NCI-H524 (cell line): ENCODE measurements at regions not wholly inside any gene's neighbourhood (a gene's known extent, or its start where the extent isn't known, plus 50 kb on each side); places are given as distances from the start of the nearest gene placed in this dataset.
A peak's percentile ranks its signal among the peaks of the same experiment; 100 is the strongest.
"Not testable (repeated sequence)": the region's sequence is repeated elsewhere in the genome, so short reads cannot be mapped to it uniquely, and the experiment has no call there.

ENCODE experiments used
- DNase-seq, 2 experiments: peaks; one replicate each; lab custom pipeline; 2025; lab: John Stamatoyannopoulos, UW

DNA sequence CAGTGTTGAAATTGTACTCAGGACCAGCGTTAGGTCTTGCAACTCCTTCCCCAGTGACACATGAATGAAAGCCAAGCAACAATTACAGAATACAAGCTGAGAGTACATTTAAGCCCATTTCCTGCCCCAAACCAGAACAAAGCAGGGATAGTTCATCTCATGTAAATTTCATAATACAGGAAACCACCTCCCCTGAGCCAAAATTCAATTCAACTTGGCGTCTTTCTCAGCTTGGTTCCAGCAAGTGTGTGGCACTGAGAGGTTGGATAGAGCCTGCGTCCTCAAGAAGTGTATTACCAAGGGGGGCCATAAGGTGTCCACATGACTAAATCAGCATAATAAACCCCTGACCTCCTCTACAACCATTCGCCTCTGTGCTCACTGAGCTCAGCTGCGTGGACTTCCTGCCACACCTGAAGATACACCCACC lies 278.9 kb upstream of the CRY1 start:
- DNase-seq: no peak

DNA sequence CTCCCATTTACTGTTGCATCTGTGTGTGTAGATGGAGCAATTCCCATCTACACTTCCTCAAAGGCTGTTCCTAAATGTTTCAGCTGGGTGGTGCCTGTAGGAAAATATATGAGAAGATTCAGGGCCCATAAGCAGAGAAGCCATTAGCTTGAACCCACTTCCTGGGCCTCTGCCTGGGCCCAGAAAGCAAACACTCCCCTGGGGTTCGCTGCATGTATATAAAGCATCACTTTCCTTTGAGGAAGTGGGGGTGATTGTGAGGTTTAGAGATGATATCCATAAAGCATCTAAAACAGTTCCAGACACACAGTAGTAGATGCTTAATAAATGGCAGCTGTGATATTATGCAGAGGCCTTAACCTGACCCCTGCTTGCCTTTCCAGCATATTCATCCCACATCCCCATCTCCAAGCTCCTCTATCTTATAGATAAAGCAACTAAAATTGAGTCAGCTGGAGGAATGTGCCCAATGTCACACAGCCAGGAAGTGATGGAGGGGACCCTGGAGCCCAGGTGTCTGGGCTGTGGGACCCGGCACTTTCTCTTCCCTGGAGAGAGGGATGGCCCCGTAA lies 280.0 kb upstream of the CRY1 start:
- DNase-seq: no peak

DNA sequence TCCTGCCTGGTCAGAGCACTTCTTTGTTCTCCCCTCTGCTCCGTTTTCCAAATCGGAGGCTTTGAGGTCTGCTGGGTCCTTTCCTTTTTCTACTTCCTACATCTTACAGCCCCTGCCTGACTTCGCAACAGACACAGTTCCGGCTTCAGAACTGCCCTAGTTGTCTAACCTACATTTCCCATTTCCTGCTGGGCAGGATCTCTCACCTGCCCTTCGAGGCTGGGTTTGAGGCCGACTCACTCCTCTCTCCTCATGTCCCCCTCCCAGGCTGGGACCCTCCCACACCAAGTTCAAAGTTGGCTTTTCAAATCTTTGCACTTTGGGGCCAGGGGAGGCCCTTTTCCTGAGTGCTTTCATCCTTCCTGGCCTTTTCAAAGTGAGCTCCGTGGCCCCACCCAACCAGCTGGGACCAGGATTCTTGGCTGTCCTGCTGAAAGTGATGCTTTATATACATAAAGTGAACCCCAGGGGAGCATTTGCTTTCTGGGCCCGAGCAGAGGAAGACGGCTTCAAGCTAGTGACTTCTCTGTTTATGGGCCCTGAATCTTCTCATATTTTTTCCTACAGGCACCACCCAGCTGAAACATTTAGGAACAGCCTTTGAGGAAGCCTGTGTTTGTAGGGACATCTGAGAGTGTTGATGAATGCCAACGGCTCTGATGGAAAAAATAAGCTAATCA lies 281.0 kb upstream of the CRY1 start:
- no peak for DNase-seq

DNA sequence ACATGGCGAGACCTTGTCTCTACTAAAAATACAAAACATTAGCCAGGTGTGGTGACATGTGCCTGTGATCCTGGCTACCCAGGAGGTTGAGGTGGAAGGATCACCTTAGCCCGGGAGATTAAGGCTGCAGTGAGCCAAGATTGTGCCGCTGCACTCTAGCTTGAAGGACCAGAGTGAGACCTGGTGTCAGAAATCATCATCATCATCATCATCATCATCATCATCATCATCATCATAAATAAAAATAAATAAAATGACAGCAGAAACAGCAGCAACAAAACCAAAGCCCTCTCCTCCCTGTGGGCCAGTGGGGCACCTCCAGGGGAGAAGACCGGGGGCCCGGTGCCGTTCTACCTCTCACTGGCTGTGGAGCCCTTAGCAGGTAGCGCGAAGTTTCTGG lies 281.9 kb upstream of the CRY1 start:
- DNase-seq: no peak

DNA sequence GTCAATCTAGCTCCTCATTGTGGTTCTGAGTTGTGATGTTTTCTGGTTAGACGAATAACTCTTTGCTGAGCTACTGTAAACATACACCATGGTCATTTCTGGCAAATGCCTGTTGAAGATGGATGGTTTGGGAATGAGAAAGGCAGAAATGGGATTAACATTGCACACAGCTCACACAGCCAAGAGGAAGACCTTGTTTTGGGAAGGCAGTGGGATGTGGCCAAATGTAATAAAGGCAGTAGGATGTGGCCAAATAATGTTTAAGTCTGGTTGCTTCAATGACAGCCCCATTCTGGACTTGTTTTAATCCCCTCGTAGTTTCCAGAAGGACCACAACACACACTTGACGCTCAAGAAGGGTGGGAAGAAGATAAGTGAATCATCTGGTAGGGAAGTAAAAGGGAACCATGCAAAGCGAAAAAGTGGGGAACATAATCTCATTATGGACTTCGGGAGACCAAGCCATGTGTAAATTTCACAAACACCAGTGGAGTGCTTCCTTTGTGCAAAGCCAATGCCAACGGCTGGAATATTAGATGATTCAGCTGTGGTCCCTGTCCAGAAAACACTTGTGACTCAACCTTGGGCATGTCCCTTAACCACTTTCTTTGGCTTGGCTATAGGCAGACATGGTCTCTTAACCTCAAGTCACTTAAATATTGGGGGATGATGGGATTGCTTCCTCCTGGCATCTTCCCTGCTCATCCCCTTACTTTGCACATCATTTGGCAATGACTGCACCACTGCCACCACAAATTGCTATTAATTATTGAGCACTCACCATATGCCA lies 284.4 kb upstream of the CRY1 start:
- DNase-seq: no peak

DNA sequence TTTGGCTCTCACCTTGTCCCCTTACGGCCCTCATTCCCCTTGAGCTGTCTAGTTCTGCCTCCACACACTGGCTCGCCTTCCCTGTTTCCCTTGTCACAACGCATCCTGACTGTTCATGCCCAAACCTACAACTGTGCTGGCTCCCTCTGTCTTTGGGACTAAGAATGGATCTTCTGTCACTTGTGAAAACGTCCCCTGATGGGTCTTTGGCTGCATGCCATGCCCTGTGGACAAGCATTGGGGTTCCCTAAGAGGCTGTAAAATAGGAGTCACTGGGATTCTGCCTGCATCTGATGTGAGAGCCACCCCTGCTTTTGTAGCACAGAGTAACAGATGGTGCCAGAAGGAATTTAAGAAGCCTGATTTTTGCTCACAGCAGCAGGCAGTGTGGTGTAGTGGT lies 285.3 kb upstream of the CRY1 start:
- peak in 1 of 2 experiments; percentile 19 for DNase-seq

DNA sequence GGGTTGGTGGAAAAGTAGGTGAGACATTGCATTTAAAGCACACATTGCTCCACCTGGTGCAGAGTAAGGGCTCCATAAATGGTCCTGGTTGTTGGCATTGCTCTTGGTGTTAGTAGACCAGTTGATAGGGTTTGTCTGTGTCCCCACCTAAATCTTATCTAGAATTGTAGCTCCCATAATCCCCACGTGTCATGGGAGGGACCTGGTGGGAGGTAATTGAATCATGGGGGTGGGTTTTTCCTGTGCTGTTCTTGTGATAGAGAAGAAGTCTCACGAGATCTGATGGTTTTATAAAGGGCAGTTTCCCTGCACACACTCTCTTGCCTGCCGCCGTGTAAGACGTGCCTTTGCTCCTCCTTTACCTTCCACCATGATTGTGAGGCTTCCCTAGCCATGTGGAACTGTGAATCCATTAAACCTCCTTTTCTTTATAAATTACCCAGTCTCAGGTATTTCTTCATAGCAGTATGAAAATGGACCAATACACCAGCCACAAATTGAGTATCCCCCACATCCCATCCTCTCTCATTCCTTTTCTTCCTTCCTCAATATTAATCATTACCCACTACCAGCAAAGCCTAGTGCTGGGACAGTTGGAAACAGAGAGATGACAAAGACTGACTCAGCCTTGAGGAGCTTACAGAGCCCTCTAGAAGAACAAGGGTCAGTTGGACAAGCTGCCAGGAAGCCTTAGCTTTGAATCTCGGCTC lies 285.9 kb upstream of the CRY1 start:
- DNase-seq: not testable (repeated sequence)

DNA sequence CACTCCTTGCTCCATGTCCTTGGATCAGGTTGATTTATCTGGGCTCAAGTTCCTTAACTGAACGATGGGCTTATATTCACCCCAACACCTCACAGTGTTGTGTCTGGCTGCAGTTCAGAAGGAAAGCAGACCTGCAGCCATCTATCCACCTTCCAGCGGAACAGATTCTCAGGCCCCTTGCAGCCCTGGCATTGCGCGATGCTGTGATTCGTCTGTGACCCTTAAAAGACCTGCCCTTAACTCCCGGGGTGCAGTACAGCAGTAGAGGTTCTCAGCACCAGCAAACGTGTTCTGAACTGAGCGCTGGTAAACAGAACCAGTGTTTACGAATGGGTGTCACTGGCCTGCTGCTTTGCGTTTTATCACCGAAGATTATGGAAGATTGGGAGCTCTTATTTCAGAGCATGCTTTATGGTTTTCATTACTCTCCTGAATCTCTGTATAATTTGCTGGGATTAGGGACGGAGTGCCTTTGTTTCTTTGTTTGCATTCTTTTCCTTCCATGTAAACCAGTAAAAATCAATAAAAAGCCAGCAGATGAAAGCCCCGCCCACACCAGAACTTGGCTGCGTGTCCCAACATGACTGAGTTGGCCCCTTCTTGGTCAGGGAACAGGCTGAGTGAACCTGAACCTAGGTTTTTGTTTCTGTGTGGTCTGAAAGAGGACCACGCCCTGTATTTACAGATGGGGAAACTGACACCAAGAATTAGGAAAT lies 286.7 kb upstream of the CRY1 start:
- no peak for DNase-seq

DNA sequence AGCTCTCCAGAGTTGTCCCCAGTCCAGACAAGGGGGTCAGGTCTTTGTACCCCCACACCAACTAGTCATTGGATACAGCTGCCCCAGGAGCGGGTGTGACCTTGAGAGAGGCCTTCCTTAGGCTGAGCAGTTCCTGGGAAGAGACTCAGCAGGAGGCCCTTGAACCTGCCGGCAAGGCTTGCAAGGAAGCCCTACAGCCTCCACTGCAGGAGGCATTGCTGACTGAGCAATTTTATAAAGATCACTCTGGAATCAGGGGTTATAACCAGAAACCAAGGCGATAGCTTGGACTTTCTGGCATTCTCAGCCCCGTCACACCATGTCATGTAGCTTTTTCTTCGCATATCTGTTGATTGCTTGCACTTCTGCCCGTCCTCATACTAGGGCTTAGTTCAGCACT lies 291.3 kb upstream of the CRY1 start:
- no peak for DNase-seq

DNA sequence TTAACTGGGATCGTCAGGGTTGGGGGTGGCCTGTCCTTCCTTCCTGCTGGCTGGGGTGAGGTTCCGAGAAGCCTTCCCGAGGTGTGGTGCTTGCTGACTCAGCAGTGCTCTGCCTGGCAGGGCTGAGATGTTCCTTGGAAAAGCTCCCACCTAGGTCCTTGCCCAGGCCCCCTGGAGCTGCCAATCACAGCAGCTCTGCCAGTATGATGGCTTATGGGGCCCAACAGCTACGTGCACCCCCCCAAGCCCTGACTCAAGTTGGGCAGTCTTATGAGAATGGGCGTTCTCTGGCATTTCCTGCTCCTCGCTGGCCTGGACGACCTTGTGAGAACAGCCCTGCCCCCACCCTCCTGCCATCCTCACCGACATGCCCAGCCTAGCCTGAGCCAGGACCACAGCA lies 292.2 kb upstream of the CRY1 start:
- no peak for DNase-seq

DNA sequence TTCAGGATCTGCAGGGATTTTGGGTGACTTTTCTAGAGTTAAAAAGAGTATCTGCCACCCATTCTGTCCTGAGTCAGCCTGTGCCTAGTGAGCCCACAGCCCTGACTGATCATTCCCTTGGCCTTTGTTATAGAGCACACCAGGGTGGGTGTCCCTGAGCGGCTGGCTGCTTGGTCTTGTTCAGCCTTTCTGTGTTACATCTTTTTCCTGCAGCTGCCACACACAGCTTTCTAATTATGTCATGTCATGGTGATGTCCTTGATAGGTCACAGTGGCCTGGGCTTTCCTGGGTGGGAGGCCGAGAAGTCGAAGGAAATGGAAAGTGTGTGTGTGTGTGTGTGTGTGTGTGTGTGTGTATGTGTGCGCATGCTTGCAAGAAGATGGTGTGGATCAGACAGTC lies 293.2 kb upstream of the CRY1 start:
- no peak for DNase-seq

DNA sequence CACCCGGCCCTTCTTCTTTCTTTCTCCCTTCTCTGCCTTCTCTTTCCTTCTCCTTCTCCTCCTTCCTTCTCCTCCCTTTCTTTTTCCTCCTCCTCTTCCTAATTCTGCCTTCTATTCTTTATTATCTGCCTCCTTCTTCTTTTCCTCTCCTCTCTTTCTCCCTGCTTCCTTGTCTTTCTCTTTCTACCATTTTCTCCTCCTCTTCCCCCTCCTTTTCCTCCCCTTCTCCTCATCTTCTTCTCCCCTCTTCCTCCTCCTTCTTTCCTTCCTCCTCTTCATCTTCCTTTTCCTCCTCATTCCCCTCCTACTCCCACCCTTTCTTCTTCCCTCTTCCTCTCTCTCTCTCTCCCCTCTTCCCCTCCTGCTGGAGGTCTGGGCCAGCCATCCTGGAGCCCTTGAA lies 294.9 kb upstream of the CRY1 start:
- DNase-seq: no peak

DNA sequence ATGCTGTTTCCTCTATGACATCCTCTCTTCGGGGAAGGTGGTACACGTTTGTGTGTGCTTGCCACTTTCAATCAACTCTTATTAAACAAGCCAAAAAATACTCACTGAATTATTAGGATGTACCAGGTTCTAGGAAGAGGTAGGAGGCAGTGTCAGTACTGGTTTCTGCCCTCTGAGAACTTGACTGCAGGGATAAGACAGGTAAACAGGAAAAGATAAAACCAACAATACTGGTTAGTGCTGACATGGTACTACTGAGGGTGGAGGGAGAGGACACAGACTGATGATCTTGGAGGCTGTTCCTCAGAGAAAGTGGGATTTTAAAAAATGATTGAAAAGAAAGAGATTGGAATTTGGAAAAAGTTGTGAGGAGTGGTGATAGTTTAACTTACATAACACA lies 295.2 kb upstream of the PWP1 start:
- DNase-seq: no peak

DNA sequence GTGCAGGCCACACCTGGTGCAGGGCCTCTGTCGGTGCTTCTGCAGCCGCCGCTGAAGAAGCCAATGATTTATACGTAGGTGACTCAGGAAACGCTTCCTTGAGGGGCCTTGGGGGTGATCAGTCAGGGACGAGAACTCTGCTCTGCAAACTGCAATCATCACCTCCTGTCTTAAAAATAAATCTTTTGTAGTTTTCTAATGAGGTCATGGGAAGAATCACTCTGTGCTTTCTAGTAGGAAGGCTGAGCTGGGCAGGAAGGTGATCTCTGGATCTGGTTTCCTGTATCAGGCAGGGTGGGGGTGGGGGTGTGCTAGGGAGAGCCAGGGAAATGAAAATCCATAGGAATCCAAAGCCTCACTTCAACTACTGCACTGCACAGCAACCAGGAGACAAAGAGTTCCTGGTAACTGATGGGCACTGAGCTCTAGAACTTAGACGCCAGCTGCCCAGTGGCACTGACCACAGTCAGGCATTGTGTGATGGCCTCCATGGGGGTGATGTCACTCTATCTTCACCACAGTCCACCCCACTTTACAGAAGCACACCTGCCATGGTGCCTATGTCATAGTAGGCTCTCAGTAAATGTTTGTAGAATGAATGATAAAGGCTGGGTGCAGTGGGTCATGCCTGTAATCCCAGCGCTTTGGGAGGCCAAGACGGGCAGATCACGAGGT lies 292.4 kb upstream of the PWP1 start:
- DNase-seq: no peak

DNA sequence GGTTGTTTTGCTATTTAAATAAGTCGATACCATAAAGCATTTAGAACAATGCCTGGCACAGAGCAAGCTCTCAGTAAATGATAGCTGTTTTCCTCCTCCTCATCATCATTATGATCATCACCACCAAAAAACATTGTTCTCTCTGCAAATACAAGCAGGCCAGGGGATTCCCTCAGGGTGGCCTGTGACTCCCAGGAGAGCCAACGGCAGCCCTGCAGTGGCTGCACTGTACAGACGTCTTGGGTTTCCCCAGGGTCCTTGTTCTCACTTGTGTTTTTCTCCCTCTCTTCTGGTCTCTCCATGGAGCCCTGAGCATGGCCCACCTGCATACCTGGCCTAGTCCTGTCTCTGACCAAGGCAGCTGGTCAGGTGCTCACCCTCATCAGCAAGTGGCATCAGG lies 290.9 kb upstream of the PWP1 start:
- no peak for DNase-seq

DNA sequence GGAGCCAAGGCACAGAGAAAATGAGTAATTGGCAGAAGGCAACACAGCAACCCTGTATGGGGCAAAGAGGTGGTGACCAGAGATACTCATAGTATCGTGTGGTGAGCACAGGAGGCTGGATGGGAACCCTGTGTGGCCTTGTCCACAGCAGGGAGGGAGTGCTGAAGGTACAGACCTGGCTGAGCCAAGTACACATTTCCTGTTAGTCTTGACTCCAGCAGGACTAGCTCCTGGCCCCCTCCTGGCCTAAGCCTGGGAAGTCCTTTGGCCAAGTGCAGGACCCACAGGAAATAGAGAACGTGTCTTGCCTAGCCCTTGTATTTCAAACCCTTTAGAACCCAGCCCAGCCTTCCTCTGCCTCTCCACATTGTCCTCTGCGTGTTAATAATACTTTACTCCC lies 289.8 kb upstream of the PWP1 start:
- DNase-seq: no peak

DNA sequence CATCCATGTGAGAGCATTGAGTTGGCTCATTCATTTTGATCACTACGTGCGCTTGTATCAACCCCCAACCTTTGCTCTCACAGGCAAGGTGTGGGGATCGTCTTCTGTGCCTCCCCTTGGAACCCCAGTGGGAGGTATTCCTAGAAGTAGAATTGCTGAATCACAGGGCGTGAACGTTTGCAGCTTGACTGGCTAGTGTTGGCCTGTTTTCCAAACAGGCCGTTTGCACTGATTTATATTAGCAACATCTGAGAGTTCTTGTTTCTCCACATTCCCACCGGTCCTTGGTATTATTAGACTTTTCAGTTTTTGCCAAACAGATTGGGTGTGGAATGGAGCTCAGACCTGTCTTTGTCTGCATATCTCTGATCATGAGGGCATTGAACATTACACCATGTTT lies 288.6 kb upstream of the PWP1 start:
- no peak for DNase-seq

DNA sequence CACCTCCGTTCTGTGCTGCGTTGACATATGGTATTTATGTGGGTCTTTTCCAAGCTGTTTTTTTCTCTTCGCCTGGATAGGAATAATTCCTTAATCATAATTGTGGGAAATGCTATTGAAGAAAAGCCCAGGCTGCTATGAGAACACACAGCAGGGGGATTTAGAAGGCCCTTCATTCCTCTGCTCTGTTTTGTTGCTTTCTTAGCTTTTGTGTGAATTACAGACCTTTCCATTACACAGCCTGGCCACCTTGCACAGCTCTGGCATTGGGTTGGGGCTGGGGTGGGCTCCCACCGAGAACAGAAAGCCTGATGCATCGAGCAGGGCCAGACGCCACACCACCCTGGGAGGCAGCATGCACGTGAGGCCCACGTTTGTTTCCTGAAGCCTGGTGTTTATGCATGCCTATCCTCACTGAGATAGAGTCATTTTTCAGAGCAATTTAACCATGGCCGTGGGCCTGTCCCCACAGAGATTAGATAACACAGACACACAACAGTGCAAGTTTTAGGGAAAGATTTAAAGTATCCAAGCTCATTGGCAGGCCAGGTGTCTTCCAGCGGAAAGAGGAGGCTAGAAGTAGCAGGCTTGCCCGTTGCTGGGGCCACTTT lies 287.6 kb upstream of the PWP1 start:
- DNase-seq: peak in 1 of 2 experiments; percentile 16

DNA sequence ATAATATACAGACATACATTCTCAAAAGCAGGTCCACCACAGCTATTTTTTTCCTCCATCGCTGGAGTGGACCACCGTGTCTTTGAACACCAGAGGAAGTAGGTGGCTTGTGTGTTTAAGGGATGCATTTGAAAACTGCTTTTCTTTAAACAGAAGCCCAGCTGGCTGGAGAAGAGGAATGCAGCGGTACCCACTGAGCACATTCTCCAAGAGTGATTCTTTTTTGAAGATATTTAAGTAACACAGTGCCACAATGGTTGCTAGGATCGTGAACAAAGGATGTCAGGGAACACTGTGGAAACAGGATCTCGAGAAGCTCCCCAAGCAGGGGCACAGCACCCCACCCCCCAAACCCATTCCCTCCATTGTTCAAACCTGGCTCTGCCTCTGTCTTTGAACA lies 286.6 kb upstream of the PWP1 start:
- DNase-seq: no peak

DNA sequence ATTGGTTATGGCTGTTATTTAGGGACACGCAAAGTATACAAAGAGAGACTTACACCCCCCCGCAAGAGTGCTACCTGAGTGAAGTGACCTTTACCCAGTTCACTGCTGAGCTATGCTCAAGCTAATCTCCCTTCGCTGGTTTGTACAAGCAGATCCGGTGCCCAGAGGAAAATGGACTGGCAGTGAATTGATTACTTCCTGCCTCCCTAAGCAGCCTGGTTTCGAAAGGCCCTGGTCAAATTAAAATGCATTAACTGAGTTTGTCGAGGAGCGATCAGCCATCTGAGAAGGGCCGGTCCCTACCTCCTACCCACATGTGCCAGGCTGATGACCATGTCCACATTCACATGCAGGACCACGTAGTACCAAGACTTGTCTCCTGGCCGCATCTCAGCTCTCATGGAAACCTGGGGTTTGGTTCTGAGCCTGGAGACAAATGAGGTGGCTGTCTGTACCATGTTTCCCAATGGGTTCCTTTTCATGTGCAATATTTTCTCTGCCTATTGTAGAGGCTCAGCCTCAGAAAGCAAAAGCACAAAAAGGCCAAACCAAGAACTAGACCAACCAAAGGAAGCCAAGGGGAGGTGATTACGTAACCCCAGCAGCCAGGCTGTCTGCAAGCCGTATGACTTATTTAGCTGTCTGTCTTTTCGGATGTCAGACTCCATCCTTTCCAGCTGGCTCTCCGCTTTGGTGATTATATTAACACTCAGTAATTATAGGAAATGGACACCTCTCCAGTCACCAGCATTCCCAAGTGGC lies 284.7 kb upstream of the PWP1 start:
- peak; percentile 22 to 68 for DNase-seq
